ENCODE measurements at regions not wholly inside any gene's neighbourhood (a gene's known extent, or its start where the extent isn't known, plus 50 kb on each side); places are given as distances from the start of the nearest gene placed in this dataset.

DNA sequence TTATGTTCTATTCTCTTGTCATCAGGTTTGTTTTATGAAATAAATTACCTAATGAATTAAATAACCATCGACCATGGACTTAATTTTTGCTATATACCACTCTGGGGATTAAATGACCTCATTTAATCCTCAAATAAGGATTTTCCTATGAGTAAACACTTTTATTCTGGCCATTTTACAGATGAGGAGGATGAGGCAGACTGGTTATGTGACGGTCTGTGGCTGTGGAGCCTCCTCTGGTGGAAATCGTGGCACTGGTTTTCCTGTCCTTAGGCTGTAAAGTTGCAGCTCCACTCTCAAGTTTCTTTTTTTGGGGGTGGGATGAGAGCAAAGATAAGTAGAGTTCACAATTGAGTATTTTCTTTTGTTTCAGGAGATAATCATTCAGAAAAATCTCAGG, 105.2 kb downstream of the XCL2 start:
- H3K79me2 ChIP-seq (ENCODE audit: control insufficient read depth in 1 of 2, insufficient read depth in 2 of 2, low read length in 2 of 2): no peaks in the 10 kb centered on the region
- H3K23ac ChIP-seq (ENCODE audit: insufficient read length): no peak overlapping the region
- no peak overlapping the region for H4K8ac ChIP-seq (ENCODE audit: extremely low read depth, insufficient read depth, low read length)
- no peaks in the 10 kb centered on the region for H3K79me1 ChIP-seq (ENCODE audit: low read depth, low read length)
- no peak overlapping the region for H3K9ac ChIP-seq (replicated peaks in 1 of 4; ENCODE audit: extremely low read depth in 1 of 4, low read depth in 3 of 4, low read length in 3 of 4)
- DNase-seq (ENCODE audit: low read depth in 1 of 2, low spot score in 2 of 2) (no peak), FAIRE-seq (no peak)
- no peak overlapping the region for H3K27ac ChIP-seq (ENCODE audit: low read depth, low read length)
- no peak overlapping the region for H2BK12ac ChIP-seq (ENCODE audit: low read depth, low read length)
- no peak overlapping the region for H3K56ac ChIP-seq (replicated peaks; ENCODE audit: insufficient read length, low read depth, low read length)
- no peak overlapping the region for H2BK15ac ChIP-seq (ENCODE audit: low read length)
- no peak overlapping the region for H3K18ac ChIP-seq (ENCODE audit: extremely low read depth, low read length)
- no peaks in the 10 kb centered on the region for H4K20me1 ChIP-seq (replicated peaks in 1 of 2; ENCODE audit: control insufficient read depth in 1 of 2, insufficient read depth in 2 of 2, low read length in 2 of 2)
- no peak overlapping the region for H3K4ac ChIP-seq (replicated peaks; ENCODE audit: insufficient read length, low read depth, low read length)
- no peak overlapping the region for H3K4me3 ChIP-seq (ENCODE audit: extremely low read depth in 1 of 4, insufficient read depth in 2 of 4, low read depth in 3 of 4, low read length in 4 of 4)
- 0 out of 7 replicates have a peak, but pooled peaks cover 0 to 2% (median 0%) of the 10 kb centered on the region in 4 experiments for H3K4me1 ChIP-seq (replicated peaks in 1 of 4; ENCODE audit: control insufficient read depth in 3 of 4, insufficient read depth in 4 of 4, low read length in 3 of 4)
- H4K5ac ChIP-seq (ENCODE audit: insufficient read length, low read depth, low read length): no peak overlapping the region
- no peak overlapping the region for H3K4me2 ChIP-seq (ENCODE audit: insufficient read depth in 1 of 2, low read depth in 2 of 2, low read length in 2 of 2)
- no peak overlapping the region for H3K14ac ChIP-seq (ENCODE audit: insufficient read length)
- H3K27me3 ChIP-seq (replicated peaks in 1 of 4; ENCODE audit: control insufficient read depth in 3 of 4, extremely low read depth in 1 of 4, insufficient read depth in 3 of 4, low read length in 3 of 4): no peaks in the 10 kb centered on the region
- ChIA-PET CTCF (ENCODE audit: partially characterized antibody) (interaction anchor here (0.9 to 6.2 kb wide), 18 partner anchors 11 to 911 kb away, joined by 3 to 66 read pairs (median 6); no protein-coding TSS in a partner anchor), POLR2A (ENCODE audit: partially characterized antibody) (no interaction called here)
- no peak for TF ChIP-seq FOSL1 (IDR thresholded peaks at IDR 0.05; ENCODE audit: insufficient read depth, low read depth, low read length)
- no peak for TF ChIP-seq MAX (IDR thresholded peaks at IDR 0.05)
- TF ChIP-seq RXRA (IDR thresholded peaks at IDR 0.05; ENCODE audit: insufficient read depth, low read depth, low read length): no peak
- no peak overlapping the region for H2AFZ ChIP-seq (ENCODE audit: low read length)
- no peak overlapping the region for H4K91ac ChIP-seq (replicated peaks; ENCODE audit: insufficient read length, low read length)
- no peaks in the 10 kb centered on the region for H3K9me3 ChIP-seq (ENCODE audit: insufficient read depth in 2 of 2, low read depth in 1 of 2, low read length in 1 of 2)
- no peak overlapping the region for H2AK5ac ChIP-seq (ENCODE audit: low read depth, low read length)
- H3K36me3 ChIP-seq (ENCODE audit: control insufficient read depth in 2 of 4, insufficient read depth in 4 of 4, low read length in 3 of 4): no peaks in the 10 kb centered on the region
- H2BK20ac ChIP-seq (ENCODE audit: low read length): no peak overlapping the region
- H2BK5ac ChIP-seq (ENCODE audit: low read depth, low read length): no peak overlapping the region
- 55% methylated on average over 3 of the region's 3 CpGs; no CpG with 5 or more reads in 1 of the 2 experiments for WGBS, 2 experiments (ENCODE audit: extremely low coverage in 1 of 2, insufficient coverage in 1 of 2, insufficient read length in 1 of 2, insufficient replicate concordance in 2 of 2, low coverage in 1 of 2, low lambda C conversion rate in 2 of 2, missing lambda C conversion rate in 1 of 2)
- H2BK120ac ChIP-seq (replicated peaks; ENCODE audit: low read depth, low read length): no peak overlapping the region
- H3K23me2 ChIP-seq (ENCODE audit: low read depth, low read length): no peaks in the 10 kb centered on the region

All from H1 (cell line).